ENCODE measurements at regions not wholly inside any gene's neighbourhood (a gene's known extent, or its start where the extent isn't known, plus 50 kb on each side); places are given as distances from the start of the nearest gene placed in this dataset.
"Not testable (repeated sequence)": the region's sequence is repeated elsewhere in the genome, so short reads cannot be mapped to it uniquely, and the experiment has no call there.

DNA sequence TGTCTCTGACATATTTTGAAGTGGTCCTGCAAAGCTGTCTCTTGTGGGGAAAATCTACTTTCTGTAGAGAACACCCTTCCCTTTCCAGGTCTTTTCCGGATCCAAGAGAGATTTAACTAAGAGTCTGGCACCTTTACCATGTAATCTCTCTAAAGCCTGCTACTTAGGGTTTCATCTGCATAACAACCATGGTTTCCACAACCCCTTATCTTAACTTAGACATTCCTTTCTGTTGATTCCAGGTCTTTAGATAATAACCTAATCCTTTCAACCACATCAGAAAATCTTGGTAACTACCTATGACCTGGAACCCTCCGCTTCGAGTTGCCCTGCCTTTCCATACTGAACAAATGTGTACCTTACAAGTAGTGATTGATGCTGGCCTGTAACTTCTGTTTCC, 243.6 kb upstream of the PTER start:
- no peaks in the 10 kb centered on the region for H3K4me1 ChIP-seq
- ATAC-seq (no peak), DNase-seq (no peak)
- H3K9me3 ChIP-seq, result no peaks in the 10 kb centered on the region
- TF ChIP-seq, protein P1, sequence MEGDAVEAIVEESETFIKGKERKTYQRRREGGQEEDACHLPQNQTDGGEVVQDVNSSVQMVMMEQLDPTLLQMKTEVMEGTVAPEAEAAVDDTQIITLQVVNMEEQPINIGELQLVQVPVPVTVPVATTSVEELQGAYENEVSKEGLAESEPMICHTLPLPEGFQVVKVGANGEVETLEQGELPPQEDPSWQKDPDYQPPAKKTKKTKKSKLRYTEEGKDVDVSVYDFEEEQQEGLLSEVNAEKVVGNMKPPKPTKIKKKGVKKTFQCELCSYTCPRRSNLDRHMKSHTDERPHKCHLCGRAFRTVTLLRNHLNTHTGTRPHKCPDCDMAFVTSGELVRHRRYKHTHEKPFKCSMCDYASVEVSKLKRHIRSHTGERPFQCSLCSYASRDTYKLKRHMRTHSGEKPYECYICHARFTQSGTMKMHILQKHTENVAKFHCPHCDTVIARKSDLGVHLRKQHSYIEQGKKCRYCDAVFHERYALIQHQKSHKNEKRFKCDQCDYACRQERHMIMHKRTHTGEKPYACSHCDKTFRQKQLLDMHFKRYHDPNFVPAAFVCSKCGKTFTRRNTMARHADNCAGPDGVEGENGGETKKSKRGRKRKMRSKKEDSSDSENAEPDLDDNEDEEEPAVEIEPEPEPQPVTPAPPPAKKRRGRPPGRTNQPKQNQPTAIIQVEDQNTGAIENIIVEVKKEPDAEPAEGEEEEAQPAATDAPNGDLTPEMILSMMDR (IDR thresholded peaks at IDR 0.05), result no peak
- intact Hi-C loops (cut with DNase I), result no loop called here
- no peak overlapping the region for H3K27ac ChIP-seq
- H3K27me3 ChIP-seq, result no peaks in the 10 kb centered on the region
- H3K4me3 ChIP-seq, result no peak overlapping the region
- H3K36me3 ChIP-seq, result no peaks in the 10 kb centered on the region

DNA sequence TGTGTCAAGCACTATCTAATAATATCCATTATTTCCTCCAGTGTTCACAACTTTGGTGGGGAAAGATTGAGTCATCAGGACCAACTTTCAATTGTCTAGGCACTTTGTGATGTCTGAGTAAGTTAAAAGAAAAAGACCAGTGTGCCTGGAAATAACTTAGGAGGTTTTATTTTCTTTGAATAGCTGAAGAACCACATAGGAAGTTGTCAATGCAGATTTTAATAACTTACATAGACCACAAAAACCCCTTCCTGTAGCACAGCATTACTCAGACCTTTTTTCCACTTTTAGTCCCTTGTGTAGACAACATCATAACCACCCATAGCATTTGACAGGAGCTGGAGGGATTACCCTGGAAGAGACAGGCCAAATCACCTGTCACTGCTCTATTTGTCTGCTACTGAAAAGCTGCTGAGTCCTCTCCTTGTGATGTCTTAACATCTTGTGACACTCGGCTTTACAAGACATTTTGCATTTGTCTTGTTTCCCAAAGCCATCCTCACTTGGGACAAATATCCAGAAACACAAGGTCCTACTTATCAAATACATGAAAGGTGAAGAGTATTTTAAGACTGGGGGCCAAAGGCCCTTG, 241.5 kb upstream of the PTER start:
- Histone ChIP-seq H3K36me3 (no peaks in the 10 kb centered on the region), H3K4me3 (no peak overlapping the region), H3K9me3 (peaks cover 0 to 3% of the 10 kb centered on the region in 2 donors), H3K4me1 (no peaks in the 10 kb centered on the region), H3K27ac (no peak overlapping the region), H3K27me3 (no peaks in the 10 kb centered on the region)
- intact Hi-C loops (cut with DNase I), result no loop called here
- DNase-seq (no peak), ATAC-seq (no peak)
- TF ChIP-seq, protein P1 (IDR thresholded peaks at IDR 0.05), result no peak

DNA sequence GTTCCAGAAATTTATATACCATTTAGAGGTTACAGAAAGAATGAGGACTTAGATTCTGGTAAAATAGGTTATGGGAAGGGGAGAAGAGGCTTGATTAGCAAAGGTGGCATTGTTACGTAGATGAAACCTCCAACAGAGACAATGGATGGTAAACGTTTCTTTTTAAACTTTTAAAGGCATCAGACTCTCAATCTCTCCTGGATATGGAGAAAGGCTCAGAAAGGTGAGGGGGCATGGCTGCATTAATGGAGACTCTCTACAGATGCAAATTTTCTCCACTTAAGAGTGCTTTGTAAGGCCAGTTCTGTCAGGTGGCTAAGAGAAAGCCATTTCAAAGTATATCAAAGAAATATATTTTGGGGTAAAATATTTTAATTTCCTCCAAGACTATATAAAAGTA, 240.9 kb upstream of the PTER start:
- no peaks in the 10 kb centered on the region for H3K36me3 ChIP-seq
- no peak overlapping the region for H3K27ac ChIP-seq
- no peak overlapping the region for H3K4me3 ChIP-seq
- intact Hi-C loops (cut with DNase I), result no loop called here
- peaks cover 0 to 3% of the 10 kb centered on the region in 2 donors for H3K9me3 ChIP-seq
- TF ChIP-seq, protein P1 (IDR thresholded peaks at IDR 0.05), result no peak
- no peak for DNase-seq
- H3K4me1 ChIP-seq, result no peaks in the 10 kb centered on the region
- ATAC-seq, result no peak
- H3K27me3 ChIP-seq, result no peaks in the 10 kb centered on the region

DNA sequence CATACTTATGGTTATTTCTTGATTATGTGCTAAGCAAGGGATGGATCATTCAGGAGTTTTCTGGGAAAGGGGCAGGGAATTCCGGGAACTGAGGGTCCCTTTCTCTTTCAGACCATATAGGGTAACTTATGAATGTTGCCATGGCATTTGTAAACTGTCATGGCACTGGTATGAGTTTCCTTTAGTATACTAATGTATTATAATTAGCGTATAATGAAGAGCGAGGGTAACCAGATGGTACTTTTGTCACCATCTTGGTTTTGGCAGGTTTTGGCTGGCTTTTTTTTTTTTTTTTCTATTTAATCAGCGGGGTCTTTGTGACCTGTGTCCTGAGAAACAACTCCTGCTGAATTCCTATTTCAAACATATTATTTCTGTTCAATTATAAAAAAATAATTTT, 237.6 kb upstream of the PTER start:
- H3K27ac ChIP-seq, result no peak overlapping the region
- no peak for DNase-seq
- TF ChIP-seq, protein P1 (IDR thresholded peaks at IDR 0.05), result no peak
- ATAC-seq, result no peak
- intact Hi-C loops (cut with DNase I), result no loop called here
- peaks cover 0 to 3% of the 10 kb centered on the region in 2 donors for H3K9me3 ChIP-seq
- H3K27me3 ChIP-seq, result no peaks in the 10 kb centered on the region
- no peaks in the 10 kb centered on the region for H3K4me1 ChIP-seq
- no peaks in the 10 kb centered on the region for H3K36me3 ChIP-seq
- no peak overlapping the region for H3K4me3 ChIP-seq

DNA sequence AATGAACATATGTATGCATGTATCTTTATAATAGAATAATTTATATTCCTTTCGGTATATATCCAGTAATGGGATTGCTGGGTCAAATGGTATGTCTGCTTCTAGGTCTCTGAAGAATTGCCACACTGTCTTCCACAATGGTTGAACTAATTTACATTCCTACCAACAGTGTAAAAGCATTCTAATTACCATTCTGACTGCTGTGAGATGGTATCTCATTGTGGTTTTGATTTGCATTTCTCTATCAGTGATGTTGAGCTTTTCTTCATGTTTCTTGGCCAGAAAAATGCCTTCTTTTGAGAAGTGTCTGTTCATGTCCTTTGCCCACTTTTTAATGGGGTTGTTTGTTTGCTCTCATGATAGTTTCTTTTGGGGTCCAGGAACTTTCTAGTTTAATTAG, 213.2 kb upstream of the PTER start:
- DNase-seq; H3K4me1 ChIP-seq; H3K27ac ChIP-seq; intact Hi-C loops (cut with DNase I); H3K36me3 ChIP-seq; H3K27me3 ChIP-seq; ATAC-seq; H3K4me3 ChIP-seq: not testable (repeated sequence)
- peaks cover 0 to 71% of the 10 kb centered on the region in 2 donors for H3K9me3 ChIP-seq

DNA sequence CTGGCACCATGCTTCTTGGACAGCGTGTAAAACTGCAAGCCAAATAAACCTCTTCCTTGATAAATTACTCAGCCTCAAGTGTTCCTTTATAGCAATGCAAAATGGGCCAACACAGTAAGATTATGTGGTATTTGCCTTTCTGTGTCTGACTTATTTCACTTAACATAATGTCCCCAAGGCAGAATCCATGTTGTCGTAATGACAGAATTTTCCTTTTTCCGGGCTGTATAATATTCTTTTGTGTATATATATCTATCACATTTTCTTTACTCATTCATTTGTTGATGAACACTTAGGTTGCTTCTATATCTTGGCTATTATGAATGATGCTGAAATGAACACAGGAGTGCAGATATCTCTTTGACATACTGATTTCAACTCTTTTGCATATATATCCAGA, 209.1 kb upstream of the PTER start:
- Histone ChIP-seq H3K4me1 (no peaks in the 10 kb centered on the region), H3K4me3 (no peak overlapping the region), H3K36me3 (no peaks in the 10 kb centered on the region), H3K9me3 (peaks cover 0 to 43% of the 10 kb centered on the region in 2 donors), H3K27me3 (no peaks in the 10 kb centered on the region), H3K27ac (no peak overlapping the region)
- intact Hi-C loops (cut with DNase I), result no loop called here
- DNase-seq (no peak), ATAC-seq (no peak)
- TF ChIP-seq, protein P1 (IDR thresholded peaks at IDR 0.05), result no peak
